ENCODE measurements at regions not wholly inside any gene's neighbourhood (a gene's known extent, or its start where the extent isn't known, plus 50 kb on each side); places are given as distances from the start of the nearest gene placed in this dataset.

DNA sequence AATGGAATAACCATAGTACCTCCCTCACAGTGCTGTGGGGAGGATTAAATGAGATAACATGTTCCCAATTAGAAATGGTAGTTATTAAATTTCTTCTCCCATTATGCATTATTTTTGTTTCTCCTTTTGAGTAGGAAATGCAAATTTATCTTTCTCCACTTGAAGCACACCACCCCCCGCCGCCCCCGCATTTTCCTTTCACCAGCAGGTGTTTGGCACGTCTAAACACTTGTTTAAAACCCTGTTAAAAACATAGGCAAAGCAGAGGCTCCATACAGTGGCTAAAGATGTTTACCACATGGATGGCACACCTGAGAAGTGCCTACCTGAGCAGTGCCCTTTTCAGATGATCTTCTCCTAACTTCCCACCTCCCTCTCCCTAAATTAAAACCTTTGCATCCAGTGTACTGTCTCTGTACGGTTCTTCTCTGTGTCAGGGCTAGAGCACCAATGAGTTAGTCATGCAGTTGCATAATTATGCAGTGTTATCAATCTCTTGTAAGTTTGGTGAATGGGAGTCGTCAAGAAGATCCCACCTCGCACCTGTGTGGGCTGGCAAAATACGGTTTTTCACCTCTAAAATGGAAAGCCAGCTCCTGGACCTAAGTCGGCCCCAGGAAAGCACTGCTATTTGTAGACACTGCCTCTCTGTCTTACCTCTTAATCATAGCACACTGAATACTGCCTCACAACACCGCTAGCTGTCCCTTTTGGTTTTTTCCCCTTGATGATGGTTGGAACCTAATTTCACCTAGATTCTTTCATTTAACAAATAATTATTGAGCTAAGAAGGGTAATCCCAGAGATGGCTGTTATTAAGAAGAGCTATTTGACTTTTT lies 122.0 kb downstream of the CT47B1 start:
- no peak overlapping the region for H3K4me3 ChIP-seq (ENCODE audit: low read depth, low read length)
- no peaks in the 10 kb centered on the region for H3K4me1 ChIP-seq (ENCODE audit: control insufficient read depth, insufficient read depth, low read length, unreplicated experiment)
- no peaks in the 10 kb centered on the region for H3K36me3 ChIP-seq (ENCODE audit: insufficient read depth, low read length)
- no peaks in the 10 kb centered on the region for H3K79me2 ChIP-seq (ENCODE audit: control insufficient read depth, insufficient read depth, low read length, unreplicated experiment)
- no peaks in the 10 kb centered on the region for H3K27me3 ChIP-seq (ENCODE audit: insufficient read depth, low read length)
- H3K27ac ChIP-seq (ENCODE audit: low read depth, low read length), result no peak overlapping the region
- no peak overlapping the region for H2AFZ ChIP-seq (ENCODE audit: low read length, unreplicated experiment)

DNA sequence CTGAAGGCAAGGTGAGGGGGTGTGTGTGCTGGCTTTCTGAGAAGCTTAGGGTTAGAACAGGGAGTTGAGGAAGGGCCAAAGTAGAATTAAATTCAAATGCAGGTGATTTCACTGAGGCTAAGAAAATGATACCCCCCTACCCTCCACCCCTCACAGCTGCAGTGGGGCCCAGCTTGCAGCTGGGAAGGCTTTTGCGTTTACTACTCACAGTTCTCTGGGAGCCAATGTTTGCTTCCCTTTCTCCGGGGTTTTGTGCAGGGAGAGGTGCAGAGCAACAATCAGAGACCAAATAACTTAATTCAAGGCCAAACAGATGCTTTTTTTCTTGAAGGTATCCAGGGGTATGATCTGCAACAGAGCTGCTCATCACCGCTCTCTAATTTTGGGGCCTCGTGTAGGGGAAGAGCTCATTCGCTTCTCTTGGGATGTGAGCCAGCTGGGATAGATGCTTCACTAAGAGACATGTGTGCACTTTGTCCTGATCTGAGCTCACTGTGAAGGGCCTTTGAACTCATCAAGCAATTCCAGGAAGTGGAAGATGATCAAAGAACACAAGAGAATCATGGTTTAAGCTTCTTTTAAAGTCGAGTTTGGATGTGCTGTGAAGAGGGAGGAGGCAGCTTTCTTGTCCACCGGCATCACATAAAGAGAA lies 122.7 kb upstream of the C1GALT1C1 start:
- no peak overlapping the region for H3K27ac ChIP-seq (ENCODE audit: low read depth, low read length)
- H3K27me3 ChIP-seq (ENCODE audit: insufficient read depth, low read length), result no peaks in the 10 kb centered on the region
- no peaks in the 10 kb centered on the region for H3K4me1 ChIP-seq (ENCODE audit: control insufficient read depth, insufficient read depth, low read length, unreplicated experiment)
- no peaks in the 10 kb centered on the region for H3K36me3 ChIP-seq (ENCODE audit: insufficient read depth, low read length)
- H2AFZ ChIP-seq (ENCODE audit: low read length, unreplicated experiment), result no peak overlapping the region
- no peaks in the 10 kb centered on the region for H3K79me2 ChIP-seq (ENCODE audit: control insufficient read depth, insufficient read depth, low read length, unreplicated experiment)
- no peak overlapping the region for H3K4me3 ChIP-seq (ENCODE audit: low read depth, low read length)

DNA sequence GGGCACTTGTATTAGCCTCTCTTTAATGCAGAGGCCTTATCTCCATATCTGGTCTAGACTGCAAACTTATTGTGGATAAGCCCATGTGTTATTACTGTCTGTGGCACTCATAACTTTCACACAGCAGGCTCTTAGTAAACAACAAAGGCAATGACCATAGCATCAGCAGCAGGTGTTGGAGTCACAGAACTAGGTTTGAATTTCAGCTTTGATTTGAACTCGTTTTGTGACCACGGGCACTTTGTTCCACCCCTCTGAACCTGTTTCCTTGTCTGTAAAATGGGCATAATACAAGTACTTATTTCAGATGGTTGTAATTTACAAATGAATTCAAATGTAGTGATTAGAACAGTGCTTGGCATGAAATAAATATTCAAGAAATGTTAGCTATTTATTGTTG lies 121.8 kb upstream of the C1GALT1C1 start:
- Histone ChIP-seq H3K79me2 (ENCODE audit: control insufficient read depth, insufficient read depth, low read length, unreplicated experiment) (no peaks in the 10 kb centered on the region), H3K36me3 (ENCODE audit: insufficient read depth, low read length) (no peaks in the 10 kb centered on the region), H3K4me1 (ENCODE audit: control insufficient read depth, insufficient read depth, low read length, unreplicated experiment) (no peaks in the 10 kb centered on the region), H3K27me3 (ENCODE audit: insufficient read depth, low read length) (no peaks in the 10 kb centered on the region), H3K4me3 (ENCODE audit: low read depth, low read length) (no peak overlapping the region), H3K27ac (ENCODE audit: low read depth, low read length) (no peak overlapping the region), H2AFZ (ENCODE audit: low read length, unreplicated experiment) (no peak overlapping the region)

DNA sequence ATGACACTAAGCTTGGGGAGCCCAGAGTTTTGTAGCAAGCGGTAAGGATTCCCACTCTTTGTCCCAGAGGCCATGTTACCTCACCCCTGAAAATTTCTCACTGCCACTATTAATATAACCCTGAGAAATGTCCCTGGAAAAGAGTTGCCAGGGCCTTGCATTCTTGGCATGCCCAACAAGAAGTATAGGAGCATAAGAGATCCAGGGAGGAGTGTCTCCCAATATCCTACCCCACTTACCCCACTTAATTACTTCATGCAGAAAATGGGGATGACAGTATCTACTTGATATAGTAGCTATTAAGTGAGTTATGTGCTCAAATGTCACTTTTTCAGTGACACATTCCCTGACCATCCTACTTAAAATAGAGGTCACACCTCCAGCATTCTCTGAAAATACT lies 120.5 kb upstream of the C1GALT1C1 start:
- Histone ChIP-seq H3K4me1 (ENCODE audit: control insufficient read depth, insufficient read depth, low read length, unreplicated experiment) (no peaks in the 10 kb centered on the region), H3K27ac (ENCODE audit: low read depth, low read length) (no peak overlapping the region)

DNA sequence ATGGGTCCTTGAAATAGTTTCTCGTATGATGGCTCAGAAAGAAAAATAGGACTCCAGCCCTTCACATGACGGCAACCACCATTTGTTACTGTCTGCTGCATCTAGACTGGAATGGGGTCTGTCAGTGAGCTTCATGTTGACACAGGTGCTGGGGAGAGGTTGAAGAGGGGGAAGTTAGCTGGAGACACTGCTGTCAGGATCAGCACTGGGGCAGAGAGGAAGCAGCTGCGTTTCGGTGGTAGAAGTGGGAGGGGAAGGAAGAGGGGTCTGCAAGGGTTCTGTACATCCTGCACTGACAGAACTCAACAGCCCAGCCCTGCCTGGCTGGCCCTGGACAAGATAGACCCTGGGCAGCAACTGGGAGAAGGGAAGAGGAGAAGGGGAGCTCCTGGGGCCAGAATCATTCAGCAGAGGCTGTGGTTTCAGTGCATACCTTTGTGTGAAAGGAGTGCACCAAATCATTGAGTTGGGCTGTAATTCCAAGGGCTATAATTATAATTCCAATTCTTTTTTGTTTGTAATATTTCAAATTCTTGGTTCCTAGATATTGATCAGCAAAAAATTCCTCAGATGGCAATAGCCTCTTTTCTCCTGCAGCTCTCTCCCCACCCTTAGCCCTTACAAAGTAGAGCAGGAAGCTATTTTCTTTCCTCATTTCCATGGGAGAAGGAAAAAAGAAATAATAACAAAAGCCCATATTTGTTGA lies 119.4 kb upstream of the C1GALT1C1 start:
- no peaks in the 10 kb centered on the region for H3K36me3 ChIP-seq (ENCODE audit: insufficient read depth, low read length)
- no peaks in the 10 kb centered on the region for H3K4me1 ChIP-seq (ENCODE audit: control insufficient read depth, insufficient read depth, low read length, unreplicated experiment)
- no peak overlapping the region for H3K27ac ChIP-seq (ENCODE audit: low read depth, low read length)
- H2AFZ ChIP-seq (ENCODE audit: low read length, unreplicated experiment), result no peak overlapping the region
- no peaks in the 10 kb centered on the region for H3K79me2 ChIP-seq (ENCODE audit: control insufficient read depth, insufficient read depth, low read length, unreplicated experiment)
- H3K27me3 ChIP-seq (ENCODE audit: insufficient read depth, low read length), result no peaks in the 10 kb centered on the region
- H3K4me3 ChIP-seq (ENCODE audit: low read depth, low read length), result no peak overlapping the region

More for the DNA sequence above, 120.5 kb upstream of the C1GALT1C1 start:
- H3K36me3 ChIP-seq (ENCODE audit: insufficient read depth, low read length), result no peaks in the 10 kb centered on the region
- no peak overlapping the region for H3K4me3 ChIP-seq (ENCODE audit: low read depth, low read length)
- no peaks in the 10 kb centered on the region for H3K27me3 ChIP-seq (ENCODE audit: insufficient read depth, low read length)
- no peak overlapping the region for H2AFZ ChIP-seq (ENCODE audit: low read length, unreplicated experiment)
- H3K79me2 ChIP-seq (ENCODE audit: control insufficient read depth, insufficient read depth, low read length, unreplicated experiment), result no peaks in the 10 kb centered on the region

DNA sequence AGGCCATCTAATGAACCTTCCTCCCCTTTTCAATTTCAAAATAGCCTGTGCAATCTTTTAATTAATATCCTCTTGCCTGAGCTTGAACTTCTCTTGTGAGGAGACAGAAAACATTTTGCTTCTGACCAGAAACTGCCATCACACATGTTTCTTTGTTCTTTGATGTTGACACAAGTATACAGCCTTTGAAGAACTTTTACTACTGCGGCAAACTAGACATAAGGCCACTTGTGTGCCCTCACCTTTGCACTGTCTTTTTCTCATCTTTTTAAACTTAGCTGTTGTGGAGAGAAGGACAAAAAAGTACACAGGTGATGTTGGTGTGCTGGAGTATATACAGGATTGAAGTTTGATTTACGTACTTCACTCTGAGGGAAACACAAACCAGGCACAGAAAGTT lies 116.3 kb upstream of the C1GALT1C1 start:
- H2AFZ ChIP-seq (ENCODE audit: low read length, unreplicated experiment), result no peak overlapping the region
- H3K27ac ChIP-seq (ENCODE audit: low read depth, low read length), result no peak overlapping the region
- no peaks in the 10 kb centered on the region for H3K4me1 ChIP-seq (ENCODE audit: control insufficient read depth, insufficient read depth, low read length, unreplicated experiment)
- no peaks in the 10 kb centered on the region for H3K79me2 ChIP-seq (ENCODE audit: control insufficient read depth, insufficient read depth, low read length, unreplicated experiment)
- H3K36me3 ChIP-seq (ENCODE audit: insufficient read depth, low read length), result no peaks in the 10 kb centered on the region
- H3K27me3 ChIP-seq (ENCODE audit: insufficient read depth, low read length), result no peaks in the 10 kb centered on the region
- no peak overlapping the region for H3K4me3 ChIP-seq (ENCODE audit: low read depth, low read length)

DNA sequence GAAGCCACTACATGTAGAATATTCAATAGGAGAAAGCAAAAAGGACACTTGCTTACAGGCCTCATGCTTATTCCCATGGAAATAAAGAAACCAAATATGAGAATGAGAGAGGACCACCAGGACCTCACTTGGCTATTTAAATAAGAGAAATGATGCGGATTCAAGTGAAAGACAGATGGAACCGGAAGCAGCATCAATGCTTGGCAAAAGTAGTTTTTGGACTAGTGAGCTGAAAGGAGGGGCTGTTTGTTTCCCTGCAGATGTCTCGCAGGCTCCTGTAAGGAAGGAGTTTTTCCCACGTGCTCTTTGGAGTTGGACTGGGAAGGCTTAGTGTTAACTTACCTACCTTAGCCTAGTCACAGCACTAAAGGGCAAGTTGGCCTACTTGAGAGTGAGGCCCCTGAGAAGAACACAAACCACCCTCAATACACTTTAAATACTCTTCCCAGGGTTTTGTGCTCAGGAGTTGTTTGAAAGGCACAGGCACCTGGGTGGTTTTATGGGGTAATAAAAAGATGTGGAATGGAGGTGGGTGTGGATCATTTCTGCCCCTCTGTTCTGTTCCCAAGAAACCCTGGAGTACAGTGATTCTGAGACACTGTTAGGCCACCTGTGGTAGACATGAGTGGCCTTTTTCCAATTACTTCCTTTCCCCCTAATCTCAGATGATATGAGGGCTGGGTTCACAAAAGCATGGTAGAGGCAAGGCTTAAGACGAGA lies 113.3 kb upstream of the C1GALT1C1 start:
- Histone ChIP-seq H3K79me2 (ENCODE audit: control insufficient read depth, insufficient read depth, low read length, unreplicated experiment) (no peaks in the 10 kb centered on the region), H3K36me3 (ENCODE audit: insufficient read depth, low read length) (no peaks in the 10 kb centered on the region), H3K4me3 (ENCODE audit: low read depth, low read length) (no peak overlapping the region), H3K4me1 (ENCODE audit: control insufficient read depth, insufficient read depth, low read length, unreplicated experiment) (peaks cover 6% of the 10 kb centered on the region), H2AFZ (ENCODE audit: low read length, unreplicated experiment) (no peak overlapping the region), H3K27ac (ENCODE audit: low read depth, low read length) (no peak overlapping the region), H3K27me3 (ENCODE audit: insufficient read depth, low read length) (no peaks in the 10 kb centered on the region)

DNA sequence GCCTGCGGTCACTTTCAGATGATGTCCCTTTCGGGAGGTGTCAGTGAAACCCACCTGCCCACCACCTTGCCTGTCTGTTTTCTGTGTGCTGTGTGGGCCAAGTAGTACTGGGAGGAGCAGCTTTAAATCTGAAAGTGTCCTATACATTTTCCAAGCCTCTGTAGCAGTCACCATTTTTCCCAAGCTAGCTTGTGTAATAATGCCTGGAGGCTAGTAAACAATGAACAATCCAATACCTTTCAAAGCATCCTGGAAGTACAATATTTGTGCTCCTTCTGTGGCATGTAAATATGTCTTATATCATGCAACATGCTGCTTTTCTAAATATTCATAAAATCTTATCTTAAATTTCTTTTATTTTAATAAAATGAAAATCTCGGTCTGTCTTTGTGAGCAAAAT lies 111.6 kb upstream of the C1GALT1C1 start:
- Histone ChIP-seq H3K27ac (ENCODE audit: low read depth, low read length) (no peak overlapping the region), H3K4me3 (ENCODE audit: low read depth, low read length) (no peak overlapping the region), H3K27me3 (ENCODE audit: insufficient read depth, low read length) (no peaks in the 10 kb centered on the region), H3K4me1 (ENCODE audit: control insufficient read depth, insufficient read depth, low read length, unreplicated experiment) (peaks cover 22% of the 10 kb centered on the region), H2AFZ (ENCODE audit: low read length, unreplicated experiment) (no peak overlapping the region), H3K36me3 (ENCODE audit: insufficient read depth, low read length) (no peaks in the 10 kb centered on the region), H3K79me2 (ENCODE audit: control insufficient read depth, insufficient read depth, low read length, unreplicated experiment) (no peaks in the 10 kb centered on the region)

DNA sequence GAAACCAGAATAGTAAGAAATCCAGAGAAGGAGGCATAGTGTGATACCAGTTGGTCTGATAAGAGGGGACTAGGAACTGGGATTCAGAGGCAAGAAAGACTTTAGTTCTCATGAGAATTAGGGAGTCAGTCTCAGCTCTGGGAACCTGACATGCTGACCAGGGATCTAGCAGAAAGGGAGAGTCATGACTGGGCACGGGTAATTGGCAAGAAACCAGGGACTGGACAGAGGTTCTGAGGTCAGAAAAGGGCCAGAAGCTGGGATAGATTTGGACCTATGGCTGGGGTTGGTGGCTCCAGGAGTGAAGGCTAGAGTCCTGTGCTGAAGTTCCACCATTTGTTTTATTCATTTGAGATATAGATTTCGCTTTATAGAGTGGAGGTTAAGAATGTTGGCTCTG lies 110.2 kb upstream of the C1GALT1C1 start:
- Histone ChIP-seq H3K79me2 (ENCODE audit: control insufficient read depth, insufficient read depth, low read length, unreplicated experiment) (no peaks in the 10 kb centered on the region), H3K4me1 (ENCODE audit: control insufficient read depth, insufficient read depth, low read length, unreplicated experiment) (peaks cover 34% of the 10 kb centered on the region), H3K4me3 (ENCODE audit: low read depth, low read length) (no peak overlapping the region), H3K27ac (ENCODE audit: low read depth, low read length) (no peak overlapping the region), H2AFZ (ENCODE audit: low read length, unreplicated experiment) (no peak overlapping the region), H3K27me3 (ENCODE audit: insufficient read depth, low read length) (no peaks in the 10 kb centered on the region), H3K36me3 (ENCODE audit: insufficient read depth, low read length) (no peaks in the 10 kb centered on the region)

DNA sequence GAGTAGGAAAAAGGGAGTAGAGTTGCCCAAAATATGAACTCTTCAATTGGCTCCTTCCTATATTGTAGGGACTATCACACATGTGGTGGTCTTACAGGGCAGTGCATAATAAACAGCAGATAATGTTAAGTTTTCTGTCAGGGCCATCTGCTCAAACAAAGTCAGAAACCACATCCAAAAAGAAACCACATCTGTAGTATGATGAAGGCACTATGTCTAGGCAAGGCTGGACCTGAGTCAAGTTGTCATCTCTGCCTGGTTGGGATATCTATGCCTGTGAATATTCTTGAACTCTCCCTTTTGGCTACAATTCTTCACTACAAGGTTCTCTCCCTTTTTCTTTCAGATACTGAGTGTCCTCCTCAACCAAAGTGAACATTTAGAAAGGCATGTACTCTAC lies 109.4 kb upstream of the C1GALT1C1 start:
- Histone ChIP-seq H3K36me3 (ENCODE audit: insufficient read depth, low read length) (no peaks in the 10 kb centered on the region), H3K4me3 (ENCODE audit: low read depth, low read length) (no peak overlapping the region), H3K4me1 (ENCODE audit: control insufficient read depth, insufficient read depth, low read length, unreplicated experiment) (peaks cover 36% of the 10 kb centered on the region), H3K79me2 (ENCODE audit: control insufficient read depth, insufficient read depth, low read length, unreplicated experiment) (no peaks in the 10 kb centered on the region), H2AFZ (ENCODE audit: low read length, unreplicated experiment) (no peak overlapping the region), H3K27me3 (ENCODE audit: insufficient read depth, low read length) (no peaks in the 10 kb centered on the region), H3K27ac (ENCODE audit: low read depth, low read length) (no peak overlapping the region)

Data from ACC112 (cell line).